ENCODE measurements at regions not wholly inside any gene's neighbourhood (a gene's known extent, or its start where the extent isn't known, plus 50 kb on each side); places are given as distances from the start of the nearest gene placed in this dataset.

DNA sequence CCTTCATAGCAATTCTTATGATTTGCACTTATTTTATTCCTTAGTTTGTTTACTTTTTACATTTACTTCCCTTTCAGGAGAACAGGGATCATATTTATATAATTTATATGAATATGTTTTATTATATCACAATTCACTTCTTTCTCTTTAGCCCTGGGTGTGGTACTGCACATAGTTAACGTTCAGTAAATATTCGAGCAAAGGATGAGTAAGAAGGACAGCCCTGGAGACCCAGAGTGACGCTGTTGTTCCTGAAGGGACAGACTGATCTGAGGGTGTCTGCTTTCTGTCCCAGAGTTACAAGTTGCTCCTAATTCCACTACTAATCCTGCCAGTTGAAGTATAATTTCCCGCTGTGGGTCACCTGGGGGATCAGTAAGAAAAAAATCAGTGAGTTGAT lies 366.1 kb downstream of the DMRT2 start (continued):
- TF ChIP-seq EZH2 (IDR thresholded peaks at IDR 0.05; ENCODE audit: low read depth, unreplicated experiment) (no peak), ZNF331 (CRISPR knock-in tag; IDR thresholded peaks at IDR 0.05; ENCODE audit: low read depth) (no peak), ZNF114 (CRISPR knock-in tag; IDR thresholded peaks at IDR 0.05) (no peak), EZH2phosphoT487 (IDR thresholded peaks at IDR 0.05; ENCODE audit: unreplicated experiment) (no peak), CREB1 (CRISPR knock-in tag; IDR thresholded peaks at IDR 0.05; ENCODE audit: low read depth) (no peak), POLR2AphosphoS5 (IDR thresholded peaks at IDR 0.05; ENCODE audit: low read depth) (no peak)
- TF ChIP-seq, protein P1, sequence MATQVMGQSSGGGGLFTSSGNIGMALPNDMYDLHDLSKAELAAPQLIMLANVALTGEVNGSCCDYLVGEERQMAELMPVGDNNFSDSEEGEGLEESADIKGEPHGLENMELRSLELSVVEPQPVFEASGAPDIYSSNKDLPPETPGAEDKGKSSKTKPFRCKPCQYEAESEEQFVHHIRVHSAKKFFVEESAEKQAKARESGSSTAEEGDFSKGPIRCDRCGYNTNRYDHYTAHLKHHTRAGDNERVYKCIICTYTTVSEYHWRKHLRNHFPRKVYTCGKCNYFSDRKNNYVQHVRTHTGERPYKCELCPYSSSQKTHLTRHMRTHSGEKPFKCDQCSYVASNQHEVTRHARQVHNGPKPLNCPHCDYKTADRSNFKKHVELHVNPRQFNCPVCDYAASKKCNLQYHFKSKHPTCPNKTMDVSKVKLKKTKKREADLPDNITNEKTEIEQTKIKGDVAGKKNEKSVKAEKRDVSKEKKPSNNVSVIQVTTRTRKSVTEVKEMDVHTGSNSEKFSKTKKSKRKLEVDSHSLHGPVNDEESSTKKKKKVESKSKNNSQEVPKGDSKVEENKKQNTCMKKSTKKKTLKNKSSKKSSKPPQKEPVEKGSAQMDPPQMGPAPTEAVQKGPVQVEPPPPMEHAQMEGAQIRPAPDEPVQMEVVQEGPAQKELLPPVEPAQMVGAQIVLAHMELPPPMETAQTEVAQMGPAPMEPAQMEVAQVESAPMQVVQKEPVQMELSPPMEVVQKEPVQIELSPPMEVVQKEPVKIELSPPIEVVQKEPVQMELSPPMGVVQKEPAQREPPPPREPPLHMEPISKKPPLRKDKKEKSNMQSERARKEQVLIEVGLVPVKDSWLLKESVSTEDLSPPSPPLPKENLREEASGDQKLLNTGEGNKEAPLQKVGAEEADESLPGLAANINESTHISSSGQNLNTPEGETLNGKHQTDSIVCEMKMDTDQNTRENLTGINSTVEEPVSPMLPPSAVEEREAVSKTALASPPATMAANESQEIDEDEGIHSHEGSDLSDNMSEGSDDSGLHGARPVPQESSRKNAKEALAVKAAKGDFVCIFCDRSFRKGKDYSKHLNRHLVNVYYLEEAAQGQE (IDR thresholded peaks at IDR 0.05; ENCODE audit: unreplicated experiment): no peak
- TF ChIP-seq, protein P2, sequence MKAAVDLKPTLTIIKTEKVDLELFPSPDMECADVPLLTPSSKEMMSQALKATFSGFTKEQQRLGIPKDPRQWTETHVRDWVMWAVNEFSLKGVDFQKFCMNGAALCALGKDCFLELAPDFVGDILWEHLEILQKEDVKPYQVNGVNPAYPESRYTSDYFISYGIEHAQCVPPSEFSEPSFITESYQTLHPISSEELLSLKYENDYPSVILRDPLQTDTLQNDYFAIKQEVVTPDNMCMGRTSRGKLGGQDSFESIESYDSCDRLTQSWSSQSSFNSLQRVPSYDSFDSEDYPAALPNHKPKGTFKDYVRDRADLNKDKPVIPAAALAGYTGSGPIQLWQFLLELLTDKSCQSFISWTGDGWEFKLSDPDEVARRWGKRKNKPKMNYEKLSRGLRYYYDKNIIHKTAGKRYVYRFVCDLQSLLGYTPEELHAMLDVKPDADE (IDR thresholded peaks at IDR 0.05): no peak
- TF ChIP-seq, protein P3, sequence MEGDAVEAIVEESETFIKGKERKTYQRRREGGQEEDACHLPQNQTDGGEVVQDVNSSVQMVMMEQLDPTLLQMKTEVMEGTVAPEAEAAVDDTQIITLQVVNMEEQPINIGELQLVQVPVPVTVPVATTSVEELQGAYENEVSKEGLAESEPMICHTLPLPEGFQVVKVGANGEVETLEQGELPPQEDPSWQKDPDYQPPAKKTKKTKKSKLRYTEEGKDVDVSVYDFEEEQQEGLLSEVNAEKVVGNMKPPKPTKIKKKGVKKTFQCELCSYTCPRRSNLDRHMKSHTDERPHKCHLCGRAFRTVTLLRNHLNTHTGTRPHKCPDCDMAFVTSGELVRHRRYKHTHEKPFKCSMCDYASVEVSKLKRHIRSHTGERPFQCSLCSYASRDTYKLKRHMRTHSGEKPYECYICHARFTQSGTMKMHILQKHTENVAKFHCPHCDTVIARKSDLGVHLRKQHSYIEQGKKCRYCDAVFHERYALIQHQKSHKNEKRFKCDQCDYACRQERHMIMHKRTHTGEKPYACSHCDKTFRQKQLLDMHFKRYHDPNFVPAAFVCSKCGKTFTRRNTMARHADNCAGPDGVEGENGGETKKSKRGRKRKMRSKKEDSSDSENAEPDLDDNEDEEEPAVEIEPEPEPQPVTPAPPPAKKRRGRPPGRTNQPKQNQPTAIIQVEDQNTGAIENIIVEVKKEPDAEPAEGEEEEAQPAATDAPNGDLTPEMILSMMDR (conservative IDR thresholded peaks at IDR 0.05; ENCODE audit: low read depth in 2 of 2): no peak

DNA sequence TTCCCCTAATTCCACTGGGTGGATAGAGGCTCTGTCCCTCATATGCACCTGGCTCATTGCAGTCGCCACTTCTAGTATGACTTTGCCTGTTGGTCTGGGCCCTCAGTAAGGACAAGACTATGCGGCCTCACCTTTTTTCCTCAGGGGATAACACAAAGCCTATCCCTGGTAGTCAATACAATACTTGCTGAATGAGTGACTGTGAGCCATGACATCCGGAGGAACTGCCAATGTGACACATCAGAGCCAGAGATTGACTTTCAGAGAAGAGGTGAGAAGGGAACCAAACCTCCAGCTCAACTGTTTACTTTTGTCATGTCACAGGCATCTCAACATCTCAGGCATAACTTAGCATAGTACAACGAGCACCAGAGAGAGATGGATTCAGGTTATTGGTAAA lies 371.3 kb downstream of the DMRT2 start:
- no peak overlapping the region for H3K4me3 Mint-ChIP-seq
- DNase-seq (ENCODE audit: low spot score) (no peak), ATAC-seq (no peak)
- TF ChIP-seq, protein P2 (IDR thresholded peaks at IDR 0.05): no peak
- TF ChIP-seq STAT1 (IDR thresholded peaks at IDR 0.05; ENCODE audit: unreplicated experiment) (no peak), POLR2AphosphoS5 (IDR thresholded peaks at IDR 0.05; ENCODE audit: low read depth) (no peak)
- Histone ChIP-seq H3K4me1 (ENCODE audit: insufficient read depth) (no peaks in the 10 kb centered on the region), H3K27me3 (ENCODE audit: insufficient read depth) (no peaks in the 10 kb centered on the region), H2AFZ (no peak overlapping the region), H3K79me2 (replicated peaks; ENCODE audit: insufficient read depth) (no peaks in the 10 kb centered on the region), H3K36me3 (ENCODE audit: insufficient read depth) (no peaks in the 10 kb centered on the region; the same call in 1 of the 2 replicates), H3K4me3 (no peak overlapping the region), H3K27ac (ENCODE audit: low read depth) (no peak overlapping the region), H3K9me2 (ENCODE audit: insufficient read depth) (peaks cover 3% of the 10 kb centered on the region; the same call in 1 of the 2 replicates), H3F3A (replicated peaks; ENCODE audit: low read depth) (no peaks in the 10 kb centered on the region), H4K20me1 (replicated peaks; ENCODE audit: insufficient read depth) (no peaks in the 10 kb centered on the region), H3K4me2 (no peak overlapping the region)
- no peaks in the 10 kb centered on the region for H3K27me3 Mint-ChIP-seq (ENCODE audit: insufficient read depth, low read depth, poor library complexity)
- no peaks in the 10 kb centered on the region for H3K4me1 Mint-ChIP-seq
- H3K27ac Mint-ChIP-seq: no peak overlapping the region
- H3K9me3 Mint-ChIP-seq: peaks cover 38% of the 10 kb centered on the region
- peaks cover 17% of the 10 kb centered on the region; the same call in 2 of the 3 replicates for H3K36me3 Mint-ChIP-seq (ENCODE audit: low read depth)

Data from GM23338 (cell line).